HepG2 (cell line): ENCODE measurements at regions not wholly inside any gene's neighbourhood (a gene's known extent, or its start where the extent isn't known, plus 50 kb on each side); places are given as distances from the start of the nearest gene placed in this dataset.

Source experiments
- CHD2 ChIP-seq: IDR thresholded peaks from 2 replicates; pipeline ENCODE4 v1.6.1; 2011; ENCODE audit warnings: low read depth, low read length, improper control_type of control experiment
- DZIP1 ChIP-seq: sonication (generic); formaldehyde crosslinking; IDR thresholded peaks from 2 replicates; pipeline ENCODE4 v1.5.0; 2020; ENCODE audit warnings: mild to moderate bottlenecking, missing genetic modification reagents
- KDM5B ChIP-seq: sonication (generic); formaldehyde crosslinking; IDR thresholded peaks from 2 replicates; pipeline ENCODE4 v1.4.0; 2020; ENCODE audit warnings: missing genetic modification reagents, mild to moderate bottlenecking, borderline replicate concordance
- ONECUT2 ChIP-seq: sonication (generic); formaldehyde crosslinking; IDR thresholded peaks from 2 replicates; pipeline ENCODE4 v1.4.0; 2020; ENCODE audit warnings: missing genetic modification reagents
- SMAD1 ChIP-seq: sonication (generic); formaldehyde crosslinking; IDR thresholded peaks from 2 replicates; pipeline ENCODE4 v1.4.0; 2020; ENCODE audit warnings: missing genetic modification reagents, low read depth, mild to moderate bottlenecking, borderline replicate concordance
- STAG1 ChIP-seq: sonication (generic); formaldehyde crosslinking; IDR thresholded peaks from 2 replicates; pipeline ENCODE4 v1.4.0; 2020; ENCODE audit warnings: missing genetic modification reagents
- ZBTB49 ChIP-seq: sonication (generic); formaldehyde crosslinking; IDR thresholded peaks from 2 replicates; pipeline ENCODE4 v1.4.0; 2020; ENCODE audit warnings: missing genetic modification reagents, borderline replicate concordance
- ZNF251 ChIP-seq: sonication (generic); formaldehyde crosslinking; IDR thresholded peaks from 2 replicates; pipeline ENCODE4 v1.9.0; 2021; ENCODE audit warnings: mild to moderate bottlenecking, missing genetic modification reagents
- ZNF75D ChIP-seq: sonication (generic); formaldehyde crosslinking; IDR thresholded peaks from 2 replicates; pipeline ENCODE4 v1.8.1; 2023; ENCODE audit warnings: missing genetic modification reagents, mild to moderate bottlenecking, borderline replicate concordance

GRCh38 chr12:42786400-42787148 is 197.0 kb upstream of the PRICKLE1 start (continued):
- TF ChIP-seq DZIP1 (CRISPR knock-in tag) (no peak), ZNF75D (CRISPR knock-in tag) (no peak), CHD2 (no peak), SMAD1 (no peak), KDM5B (no peak), ZBTB49 (CRISPR knock-in tag) (no peak), ZNF251 (CRISPR knock-in tag) (no peak), ONECUT2 (CRISPR knock-in tag) (no peak), STAG1 (CRISPR knock-in tag) (no peak)
